GM21515 (cell line): ENCODE measurements at regions not wholly inside any gene's neighbourhood (a gene's known extent, or its start where the extent isn't known, plus 50 kb on each side); places are given as distances from the start of the nearest gene placed in this dataset.

Source experiments
- ATAC-seq: cut with Tn5 transposase; IDR thresholded peaks from one replicate; pipeline ENCODE4 v1.9.1; 2021; ENCODE audit not compliant: unreplicated experiment

- ATAC-seq, result no peak
Measured at GRCh38 chr13:76461484-76461883, 424.7 kb downstream of the KCTD12 start.

DNA sequence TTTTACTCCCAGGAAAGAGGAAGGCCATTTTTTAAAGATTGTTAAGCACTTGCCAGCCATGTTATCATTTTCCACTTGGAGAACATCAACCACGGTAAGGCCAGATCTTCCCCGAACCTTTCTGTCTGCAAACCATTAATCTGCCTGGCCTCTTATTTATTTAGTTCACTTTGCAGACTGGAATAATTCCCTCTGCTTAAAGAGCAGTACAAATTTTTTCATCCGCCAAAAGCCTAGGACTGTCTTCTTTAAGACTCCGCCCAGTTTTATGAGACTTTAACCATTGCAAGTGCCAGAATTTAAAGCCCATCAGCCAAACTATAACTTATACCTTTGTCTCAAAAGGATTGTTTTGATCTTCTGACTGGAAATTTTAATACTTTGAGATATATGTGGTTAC is 426.3 kb downstream of the KCTD12 start:
- no peak for ATAC-seq

GRCh38 chr13:76455960-76456359 is 430.2 kb downstream of the KCTD12 start:
- no peak for ATAC-seq

DNA sequence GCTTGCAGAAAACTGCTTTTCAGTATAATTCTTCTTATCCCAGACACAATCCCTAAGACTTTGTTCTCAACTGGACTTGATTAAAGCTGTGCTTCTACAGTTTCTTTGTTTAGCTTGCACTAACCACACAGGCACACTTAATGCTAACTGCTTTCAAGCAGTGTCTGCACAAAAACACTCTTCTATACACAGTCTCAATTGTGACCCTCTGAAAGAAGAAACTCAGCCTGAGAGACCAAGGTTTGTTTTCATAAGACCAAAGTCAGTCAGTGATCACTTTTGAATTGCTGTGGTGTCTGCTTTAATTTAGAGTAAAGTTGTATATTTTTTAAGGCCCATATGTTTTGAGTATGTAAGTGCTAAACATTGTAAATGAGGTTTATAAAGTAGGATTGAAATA is 431.2 kb downstream of the KCTD12 start:
- ATAC-seq, result no peak

DNA sequence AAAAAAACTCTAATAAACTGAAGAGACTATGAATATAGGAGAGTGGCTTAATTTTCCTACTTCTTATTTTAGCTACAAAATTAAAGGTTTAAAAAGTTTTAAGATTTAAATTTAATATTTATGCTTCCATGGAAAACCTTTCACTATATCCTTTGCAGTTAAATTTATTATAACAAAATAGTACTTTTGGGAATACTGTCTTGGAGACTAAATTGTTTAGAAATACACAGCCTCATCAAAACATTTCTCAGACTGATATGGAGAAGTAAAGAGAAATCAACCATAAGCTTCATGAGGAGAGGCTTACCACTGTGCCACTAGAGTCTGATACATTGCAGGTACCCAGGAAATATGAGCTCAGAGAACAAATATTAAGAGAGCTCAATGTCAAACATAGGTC is 436.5 kb downstream of the KCTD12 start:
- ATAC-seq, result no peak

DNA sequence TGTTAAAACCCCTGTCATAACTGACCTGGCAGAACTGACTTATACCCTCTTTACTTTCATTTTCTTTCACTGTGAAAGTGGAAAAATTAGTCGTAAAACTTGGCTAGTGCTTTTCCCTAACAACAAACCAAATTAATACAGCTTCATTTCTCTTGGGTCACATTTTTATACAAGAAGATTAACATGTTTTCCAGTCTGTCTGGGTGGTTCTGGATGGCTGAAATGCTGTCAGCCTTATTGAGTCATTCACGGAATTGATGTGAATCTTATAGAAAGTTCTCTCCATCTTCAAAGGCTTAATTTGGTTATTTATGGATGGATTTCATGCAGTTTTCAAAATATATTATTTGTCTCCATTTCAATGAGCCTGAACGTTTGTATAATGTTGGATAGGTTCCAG is 440.0 kb downstream of the KCTD12 start:
- no peak for ATAC-seq

- peak; percentile 93 for ATAC-seq
Measured at GRCh38 chr13:76440568-76440967, 445.6 kb downstream of the KCTD12 start.

- no peak for ATAC-seq
Measured at GRCh38 chr13:76439546-76439945, 446.7 kb downstream of the KCTD12 start.

DNA sequence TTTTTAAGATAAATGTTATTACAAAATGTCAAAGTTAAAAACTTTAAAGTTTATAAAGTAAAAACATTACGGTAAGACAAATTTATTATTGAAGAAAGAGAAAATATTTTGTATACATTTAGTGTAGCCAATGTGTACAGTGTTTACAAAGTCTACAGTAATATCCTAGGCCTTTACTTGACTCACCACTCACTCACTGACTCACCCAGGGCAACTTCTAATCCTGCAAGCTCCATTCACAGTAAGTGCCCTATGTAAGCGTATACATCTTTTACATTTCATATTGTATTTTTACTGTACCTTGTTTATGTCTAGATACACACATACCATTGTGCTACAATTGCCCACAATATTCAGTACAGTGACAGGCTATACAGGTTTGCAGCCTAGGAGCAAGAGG is 448.2 kb downstream of the KCTD12 start:
- no peak for ATAC-seq

- no peak for ATAC-seq
Measured at GRCh38 chr13:76425935-76426334, 460.3 kb downstream of the KCTD12 start.

DNA sequence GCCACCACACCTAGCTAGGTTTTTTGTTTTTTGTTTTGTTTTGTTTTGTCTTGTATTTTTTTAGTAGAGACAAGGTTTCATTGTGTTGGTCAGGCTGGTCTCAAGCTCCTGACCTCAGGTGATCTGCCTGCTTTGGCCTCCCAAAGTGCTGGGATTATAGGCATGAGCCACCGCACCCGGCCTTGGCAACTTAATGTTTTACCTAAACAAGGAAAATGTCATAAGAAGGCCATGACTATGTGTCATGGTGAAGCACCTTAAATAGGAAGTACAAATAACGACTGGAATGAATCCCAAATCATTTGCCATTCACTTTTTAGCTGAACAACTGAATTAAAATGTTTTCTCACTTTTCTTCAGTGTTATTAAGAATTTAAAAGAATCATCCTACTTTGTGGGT is 465.2 kb downstream of the KCTD12 start:
- no peak for ATAC-seq

GRCh38 chr13:76418404-76418803 is 467.8 kb downstream of the KCTD12 start:
- no peak for ATAC-seq

GRCh38 chr13:76414320-76414719 is 471.9 kb downstream of the KCTD12 start:
- ATAC-seq, result no peak

- no peak for ATAC-seq
Measured at GRCh38 chr13:76406243-76406642, 480.0 kb downstream of the KCTD12 start.

DNA sequence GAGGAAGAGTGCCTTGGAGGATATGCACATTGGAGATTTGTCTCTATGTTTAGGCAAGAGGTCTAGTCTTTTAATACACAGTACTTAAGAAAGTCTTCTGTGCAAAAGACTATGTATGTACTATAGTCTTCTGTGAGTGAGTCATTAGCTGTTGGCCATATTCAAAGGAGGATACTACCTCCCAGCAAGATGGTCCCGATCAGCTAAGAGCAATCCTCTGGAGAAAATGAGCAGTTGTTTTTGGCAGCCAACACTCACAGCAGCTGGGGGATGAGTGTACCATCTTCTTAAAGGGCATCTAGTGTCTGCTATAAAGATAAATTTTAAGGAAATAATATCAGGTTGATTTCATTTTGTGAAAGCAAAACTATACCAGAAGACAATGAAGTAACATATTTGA is 487.8 kb downstream of the KCTD12 start:
- ATAC-seq, result no peak

DNA sequence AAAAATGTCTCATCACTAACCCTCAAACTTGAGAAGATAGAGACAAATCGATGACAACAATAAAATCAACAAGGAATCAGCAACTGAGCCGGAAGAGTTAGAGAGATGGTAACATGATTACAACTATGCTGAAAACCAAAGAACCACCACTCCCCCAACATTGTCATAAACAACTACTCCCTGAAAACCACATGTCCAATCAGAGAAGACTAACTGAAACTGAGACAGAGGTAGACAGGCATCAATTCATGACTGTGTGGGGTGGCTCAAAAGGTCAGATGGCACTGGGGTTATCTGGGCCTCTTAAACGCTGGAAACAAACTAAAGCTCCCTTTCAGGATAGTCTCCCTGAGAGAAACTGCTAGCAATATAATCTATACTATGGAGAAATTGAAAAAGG is 488.8 kb downstream of the KCTD12 start:
- ATAC-seq, result no peak

- no peak for ATAC-seq
Measured at GRCh38 chr13:76389321-76389720, 496.9 kb downstream of the KCTD12 start.

GRCh38 chr13:76387566-76387965 is 498.6 kb downstream of the KCTD12 start:
- ATAC-seq, result no peak

DNA sequence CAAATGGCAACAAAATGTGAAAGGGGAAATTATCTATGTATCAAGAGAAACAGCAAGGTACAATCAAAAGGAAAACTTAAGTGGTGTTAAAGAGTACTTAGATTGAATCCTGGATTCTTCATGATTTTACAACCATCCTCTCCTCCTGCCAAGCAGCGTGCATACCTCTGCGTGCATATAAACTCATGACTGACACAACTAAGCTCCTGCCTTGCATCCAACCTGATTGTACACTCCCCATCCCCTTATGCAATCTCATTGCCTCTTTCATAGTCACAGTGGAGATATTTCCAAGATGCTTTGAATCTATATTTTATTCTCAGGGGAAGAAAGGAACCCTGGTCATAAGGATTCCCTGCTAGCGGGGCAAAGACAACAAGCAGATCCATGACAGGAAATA is 499.9 kb downstream of the KCTD12 start:
- no peak for ATAC-seq

GRCh38 chr13:76385586-76385985 is 500.6 kb downstream of the KCTD12 start:
- no peak for ATAC-seq

DNA sequence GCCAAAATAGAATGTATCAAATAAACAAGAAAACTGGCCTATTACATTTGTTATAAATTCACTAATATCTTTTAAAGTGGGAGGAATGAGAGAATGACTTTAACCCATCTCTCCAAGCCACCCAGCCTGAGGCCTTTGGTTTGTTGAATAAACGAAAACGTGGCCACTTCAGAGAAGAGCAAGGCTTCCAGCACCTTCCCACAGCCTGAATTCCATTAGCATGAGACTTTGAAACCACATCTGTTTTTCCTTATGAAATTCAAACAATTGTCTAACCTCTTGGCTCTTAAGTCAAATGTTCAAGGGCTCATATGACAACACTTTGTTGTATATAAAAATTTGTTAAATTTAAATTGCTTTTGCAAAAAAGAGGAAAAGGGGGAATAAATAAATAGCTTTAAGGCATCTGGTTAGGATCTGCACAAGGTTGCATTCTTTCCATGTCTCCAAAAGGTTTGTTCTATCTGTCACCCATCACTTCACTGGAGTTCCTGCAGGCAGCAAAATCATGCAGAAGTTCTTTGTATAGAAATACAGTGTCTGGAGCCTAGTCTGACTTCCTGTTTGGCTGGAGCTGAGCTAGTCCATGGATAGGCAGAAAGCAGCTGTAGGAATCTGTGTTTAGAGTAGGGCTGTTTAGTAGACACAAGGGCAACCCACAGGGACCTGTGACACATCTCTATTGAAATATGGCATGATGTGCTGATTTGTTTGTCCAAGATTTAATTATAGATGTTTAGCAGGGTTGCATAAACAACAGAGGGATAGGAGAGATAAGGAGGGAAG is 502.3 kb downstream of the KCTD12 start:
- ATAC-seq, result no peak

DNA sequence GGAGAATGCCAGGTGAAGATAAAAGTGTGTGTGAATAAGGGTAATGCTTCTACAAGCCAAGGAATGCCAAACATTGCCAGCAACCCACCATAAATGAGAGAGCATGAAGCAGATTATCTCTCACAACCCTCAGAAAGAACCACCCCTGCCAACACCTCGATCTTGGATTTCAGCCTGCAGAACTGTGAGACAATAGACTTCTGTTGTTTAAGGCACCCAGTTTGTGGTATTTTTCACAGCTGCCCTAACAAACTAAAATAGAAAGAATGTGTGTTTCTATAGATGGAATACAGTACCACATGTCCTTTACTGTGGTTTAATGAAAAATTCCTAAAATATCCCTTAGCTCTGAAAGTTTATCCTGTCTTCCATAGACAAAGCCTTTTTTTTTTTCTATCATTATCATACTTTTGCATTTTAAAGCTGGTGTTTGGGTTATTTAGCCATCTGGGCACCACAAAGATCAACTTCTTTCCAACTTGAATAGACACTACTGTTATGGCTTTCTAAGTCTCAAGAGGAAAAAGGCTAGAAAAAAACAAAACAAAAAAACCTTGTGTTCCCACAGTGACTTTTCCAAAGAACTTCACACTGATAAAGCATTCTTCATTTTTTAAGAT is 505.6 kb downstream of the KCTD12 start:
- no peak for ATAC-seq
